ENCODE measurements at regions not wholly inside any gene's neighbourhood (a gene's known extent, or its start where the extent isn't known, plus 50 kb on each side); places are given as distances from the start of the nearest gene placed in this dataset.

GRCh38 chr1:37096523-37096922, 62.2 kb upstream of the GRIK3 start:
- peak; percentile 52 for TF ChIP-seq CTCF (conservative IDR thresholded peaks at IDR 0.05)
- no peak for TF ChIP-seq ZFX (IDR thresholded peaks at IDR 0.05)
